Mammary epithelial cell (primary cell): ENCODE measurements at regions not wholly inside any gene's neighbourhood (a gene's known extent, or its start where the extent isn't known, plus 50 kb on each side); places are given as distances from the start of the nearest gene placed in this dataset.

Experiments
- CTCF ChIP-seq, 2 donors: IDR thresholded peaks in 1 of 2; conservative IDR thresholded peaks in 1 of 2; 2 replicates each; pipeline ENCODE4 v1.5.1; 2011 to 2012; ENCODE audit warnings: inconsistent platforms in 2 of 2, low read length in 2 of 2, mild to moderate bottlenecking in 2 of 2, control low read depth in 1 of 2, low read depth in 1 of 2; ENCODE audit not compliant: insufficient read depth in 1 of 2; ENCODE audit errors: extremely low read depth in 1 of 2
- EZH2 ChIP-seq: IDR thresholded peaks from 2 replicates; pipeline ENCODE4 v1.6.1; 2012; ENCODE audit warnings: low read length, inconsistent platforms, borderline replicate concordance

DNA sequence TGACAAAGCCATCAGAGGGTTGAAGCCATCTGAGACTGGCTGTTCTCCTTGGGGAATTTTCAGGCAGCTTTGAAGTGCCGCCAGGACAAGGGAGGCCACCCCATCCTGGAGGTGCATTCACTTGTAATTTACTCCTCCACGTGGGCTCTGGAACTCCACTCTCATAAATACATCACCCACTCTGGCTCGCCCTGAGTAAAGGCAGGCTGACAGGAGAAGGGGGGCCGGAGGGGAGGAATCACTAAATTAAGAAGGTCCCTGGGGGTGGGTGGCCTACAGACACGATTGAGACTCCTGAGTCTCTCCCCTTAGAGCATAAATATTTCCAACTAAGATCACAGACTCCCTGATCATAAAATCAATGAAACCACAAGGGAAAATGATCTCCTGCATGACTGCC is 56.3 kb upstream of the HNF1B start:
- no peak for TF ChIP-seq EZH2
- TF ChIP-seq CTCF (conservative IDR thresholded peaks at IDR 0.05 in 1 of 2, IDR thresholded peaks at IDR 0.05 in 1 of 2; ENCODE audit: extremely low read depth in 1 of 2, insufficient read depth in 1 of 2, low read depth in 1 of 2, low read length in 2 of 2): no peak
